K562 (cell line): ENCODE measurements at regions not wholly inside any gene's neighbourhood (a gene's known extent, or its start where the extent isn't known, plus 50 kb on each side); places are given as distances from the start of the nearest gene placed in this dataset.

ENCODE experiments used
- ATAC-seq: fragments of 200-7000 bp; cut with Tn5 transposase; 3 replicates; pipeline ENCODE4 v1.9.1; 2020; ENCODE audit warnings: moderate library complexity
- BruUV-seq: library from RNA; stranded (reverse); fragments of 400-500 nt; replicated peaks from 2 replicates; lab custom pipeline; 2021; lab: Mats Ljungman, UMichigan
- CTCF ChIA-PET: fragments of 300-600 bp; formaldehyde crosslinking; extraction: SDS; loops from one replicate; lab custom pipeline; 2021; ENCODE audit warnings: low intra/inter-chr PET ratio; lab: Yijun Ruan, JAX
- POLR2A ChIA-PET: fragments of 300-600, 350-650 bp; sonication (Branson Sonifier 250); formaldehyde crosslinking; extraction: SDS; loops from one replicate; lab custom pipeline; 2021; ENCODE audit warnings: antibody characterized with exemption, inconsistent platforms; lab: Yijun Ruan, JAX
- DNase-seq, 4 experiments: peaks; one replicate each; pipeline versions ENCODE4 v3.0.0 to v3.0.0-alpha.2; 2011 to 2018; ENCODE audit warnings: low spot score in 3 of 4, mixed read lengths in 3 of 4; ENCODE audit errors: extremely low read depth in 1 of 4
- FAIRE-seq: peaks from 2 replicates; lab custom pipeline; 2011; peaks lifted over from hg19 to GRCh38; lab: Jason Lieb, UNC
- H2AFZ ChIP-seq: 2 replicates; pipeline ENCODE4 v1.6.0; 2011; ENCODE audit warnings: low read depth, low read length, control low read depth, inconsistent platforms
- H3K27ac ChIP-seq: fragments of 200-600 bp; 3 replicates; pipeline ENCODE4 v1.8.0; 2011; ENCODE audit warnings: low read depth, mild to moderate bottlenecking, control low read depth, inconsistent platforms, low read length, moderate library complexity, mixed read lengths; ENCODE audit errors: extremely low read depth
- H3K27me3 ChIP-seq, 2 experiments: fragments of 300-600 bp in 1 of 2; 2 replicates in 1 of 2; 3 replicates in 1 of 2; pipeline versions ENCODE4 v1.6.0 to v1.8.0; 2011; ENCODE audit warnings: inconsistent platforms in 2 of 2, low read length in 2 of 2, mild to moderate bottlenecking in 1 of 2, mixed read lengths in 1 of 2, moderate library complexity in 1 of 2; ENCODE audit not compliant: control insufficient read depth in 2 of 2, insufficient read depth in 2 of 2
- H3K36me3 ChIP-seq: fragments of 300-600 bp; 3 replicates; pipeline ENCODE4 v1.8.0; 2011; ENCODE audit warnings: mild to moderate bottlenecking, low read length, inconsistent platforms; ENCODE audit not compliant: control insufficient read depth, insufficient read depth
- H3K4me1 ChIP-seq, 2 experiments: fragments of 200-600 bp in 1 of 2; replicated peaks in 1 of 2; 2 replicates in 1 of 2; 3 replicates in 1 of 2; pipeline versions ENCODE4 v1.5.1 to v1.8.0; 2011; ENCODE audit warnings: inconsistent platforms in 2 of 2, low read length in 2 of 2, mild to moderate bottlenecking in 1 of 2, mixed read lengths in 1 of 2, moderate library complexity in 1 of 2; ENCODE audit not compliant: control insufficient read depth in 2 of 2, insufficient read depth in 2 of 2
- H3K4me2 ChIP-seq: 2 replicates; pipeline ENCODE4 v1.6.1; 2011; ENCODE audit warnings: low read length, control low read depth, inconsistent platforms, mixed read lengths; ENCODE audit not compliant: insufficient read depth
- H3K4me3 ChIP-seq: fragments of 200-600 bp; sonication (generic), shearing (Covaris generic); 2 replicates; pipeline ENCODE4 v1.5.1; 2016; ENCODE audit warnings: control low read depth, inconsistent platforms
- H3K79me2 ChIP-seq: fragments of 200-600 bp; 3 replicates; pipeline ENCODE4 v1.8.0; 2011; ENCODE audit warnings: low read length, inconsistent platforms; ENCODE audit not compliant: control insufficient read depth, insufficient read depth
- H3K9ac ChIP-seq, 2 experiments: 2 replicates each; pipeline versions ENCODE4 v1.6.0 to v1.6.1; 2011; ENCODE audit warnings: low read depth in 2 of 2, low read length in 2 of 2, control low read depth in 1 of 2, inconsistent platforms in 1 of 2, mild to moderate bottlenecking in 1 of 2, mixed read lengths in 1 of 2; ENCODE audit not compliant: insufficient read depth in 1 of 2
- H3K9me1 ChIP-seq: one replicate; pipeline ENCODE4 v1.6.0; 2011; ENCODE audit warnings: inconsistent platforms, mild to moderate bottlenecking, low read length, moderate library complexity; ENCODE audit not compliant: control insufficient read depth, insufficient read depth
- H3K9me3 ChIP-seq: replicated peaks from 2 replicates; pipeline ENCODE4 v1.5.1; 2011; ENCODE audit warnings: low read depth, low read length, inconsistent platforms; ENCODE audit not compliant: control insufficient read depth, insufficient read depth
- H4K20me1 ChIP-seq: replicated peaks from 2 replicates; pipeline ENCODE4 v1.6.1; 2011; ENCODE audit warnings: low read length, inconsistent platforms, mixed read lengths; ENCODE audit not compliant: control insufficient read depth, insufficient read depth
- CTBP1 ChIP-seq: fragments of 450-650 bp; IDR thresholded peaks from 2 replicates; pipeline ENCODE4 v1.6.1; 2016; ENCODE audit warnings: borderline replicate concordance
- E2F3 ChIP-seq: fragments of 250-450 bp; sonication (Bioruptor Pico); IDR thresholded peaks from 2 replicates; pipeline ENCODE4 v1.4.0; 2020; ENCODE audit warnings: mild to moderate bottlenecking
- HEY1 ChIP-seq: fragments of 250-450 bp; sonication (Bioruptor Pico); IDR thresholded peaks from 2 replicates; pipeline ENCODE4 v1.5.0; 2020; ENCODE audit warnings: mild to moderate bottlenecking, moderate library complexity, borderline replicate concordance
- KAT2B ChIP-seq: IDR thresholded peaks from one replicate; pipeline ENCODE4 v1.6.1; 2012; ENCODE audit warnings: low read depth, mild to moderate bottlenecking, control low read depth, inconsistent platforms, low read length, moderate library complexity
- RFX7 ChIP-seq: fragments of 250-450 bp; sonication (Bioruptor Pico); IDR thresholded peaks from 2 replicates; pipeline ENCODE4 v1.5.1; 2021; ENCODE audit warnings: mild to moderate bottlenecking
- SRF ChIP-seq, 2 experiments: fragments of 250-450, 450-650 bp in 1 of 2; sonication (Bioruptor Pico) in 1 of 2; sonication (generic) in 1 of 2; formaldehyde crosslinking; IDR thresholded peaks; 2 replicates each; pipeline versions ENCODE4 v1.5.0 to v1.5.1; 2020 to 2022; ENCODE audit warnings: mild to moderate bottlenecking in 1 of 2, missing genetic modification reagents in 1 of 2
- XRCC3 ChIP-seq: fragments of 450-650 bp; IDR thresholded peaks from 2 replicates; pipeline ENCODE4 v1.6.1; 2017; ENCODE audit warnings: mild to moderate bottlenecking, moderate library complexity
- ZZZ3 ChIP-seq: fragments of 450-650 bp; IDR thresholded peaks from 2 replicates; pipeline ENCODE4 v1.6.1; 2016; ENCODE audit warnings: antibody characterized with exemption, mild to moderate bottlenecking, moderate library complexity
- WGBS: fragments of 100-300 bp; shearing (Covaris generic); methylation state at CpG from one replicate; pipeline ENCODE4 v1.1.6; 2016; ENCODE audit warnings: low coverage, mixed read lengths; ENCODE audit not compliant: insufficient coverage; ENCODE audit errors: missing lambda C conversion rate; 5-methylcytosine and 5-hydroxymethylcytosine counted together
- in situ Hi-C: fragments of 300-500 bp; cut with MboI; formaldehyde crosslinking; loops from 4 replicates; pipeline ENCODE4 v1.15.0; 2018; ENCODE audit warnings: inconsistent platforms, mixed read lengths
- intact Hi-C: fragments of 100-400 bp; cut with micrococcal nuclease; formaldehyde crosslinking; loops from 2 replicates; pipeline ENCODE4 v1.14.2; 2022
- TF ChIP-seq, protein P1 (sequence below): fragments of 450-650 bp; IDR thresholded peaks from 2 replicates; pipeline ENCODE4 v1.6.1; 2016; ENCODE audit warnings: mild to moderate bottlenecking
- TF ChIP-seq, protein P2 (sequence below): sonication (generic); formaldehyde crosslinking; IDR thresholded peaks from 2 replicates; pipeline ENCODE4 v1.8.0; 2022; ENCODE audit warnings: missing genetic modification reagents, mild to moderate bottlenecking, moderate library complexity, borderline replicate concordance

DNA sequence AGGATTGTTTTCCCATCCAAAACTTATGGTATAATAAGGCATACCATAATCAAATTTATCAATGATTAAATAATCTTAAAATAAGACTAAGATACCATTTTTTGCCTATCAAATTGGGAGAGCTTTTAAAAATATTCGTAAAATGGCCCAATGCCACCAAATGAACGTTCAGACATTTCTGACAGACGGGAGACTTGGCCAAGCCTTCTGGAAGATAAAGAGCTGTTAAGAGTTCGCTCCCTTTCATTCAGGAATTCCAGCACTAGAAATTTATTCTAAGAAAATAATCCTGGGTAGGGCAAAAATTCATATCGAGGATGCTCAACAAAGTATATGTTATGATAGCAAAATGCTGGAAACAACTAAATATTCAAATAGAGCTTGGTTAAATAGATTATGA is 85.6 kb upstream of the NEO1 start (continued):
- TF ChIP-seq, protein P1, sequence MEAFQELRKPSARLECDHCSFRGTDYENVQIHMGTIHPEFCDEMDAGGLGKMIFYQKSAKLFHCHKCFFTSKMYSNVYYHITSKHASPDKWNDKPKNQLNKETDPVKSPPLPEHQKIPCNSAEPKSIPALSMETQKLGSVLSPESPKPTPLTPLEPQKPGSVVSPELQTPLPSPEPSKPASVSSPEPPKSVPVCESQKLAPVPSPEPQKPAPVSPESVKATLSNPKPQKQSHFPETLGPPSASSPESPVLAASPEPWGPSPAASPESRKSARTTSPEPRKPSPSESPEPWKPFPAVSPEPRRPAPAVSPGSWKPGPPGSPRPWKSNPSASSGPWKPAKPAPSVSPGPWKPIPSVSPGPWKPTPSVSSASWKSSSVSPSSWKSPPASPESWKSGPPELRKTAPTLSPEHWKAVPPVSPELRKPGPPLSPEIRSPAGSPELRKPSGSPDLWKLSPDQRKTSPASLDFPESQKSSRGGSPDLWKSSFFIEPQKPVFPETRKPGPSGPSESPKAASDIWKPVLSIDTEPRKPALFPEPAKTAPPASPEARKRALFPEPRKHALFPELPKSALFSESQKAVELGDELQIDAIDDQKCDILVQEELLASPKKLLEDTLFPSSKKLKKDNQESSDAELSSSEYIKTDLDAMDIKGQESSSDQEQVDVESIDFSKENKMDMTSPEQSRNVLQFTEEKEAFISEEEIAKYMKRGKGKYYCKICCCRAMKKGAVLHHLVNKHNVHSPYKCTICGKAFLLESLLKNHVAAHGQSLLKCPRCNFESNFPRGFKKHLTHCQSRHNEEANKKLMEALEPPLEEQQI: no peak
- TF ChIP-seq, all 486 proteins: peak for 0

DNA sequence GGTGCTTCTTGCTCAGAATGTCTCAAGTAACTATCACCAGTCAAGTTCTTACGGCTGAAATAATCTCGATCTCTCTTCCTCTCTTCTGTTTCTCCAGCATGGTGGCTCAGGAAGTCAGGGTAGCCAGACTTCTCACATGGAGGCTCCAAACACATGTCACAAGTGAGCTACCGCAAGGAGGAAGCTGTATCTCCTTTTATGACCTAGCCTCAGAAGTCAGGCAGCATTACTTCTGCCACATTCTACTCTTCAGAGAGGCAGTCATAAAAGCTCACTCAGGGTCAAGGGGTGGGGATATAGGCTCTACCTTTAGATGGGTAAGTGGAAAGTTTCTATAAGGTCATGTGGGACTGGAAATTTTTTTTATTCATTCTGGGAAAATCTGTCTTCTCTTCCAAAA is 86.6 kb upstream of the NEO1 start:
- 0% methylated on average over 3 of the region's 3 CpGs for WGBS
- Histone ChIP-seq H3K27me3 (no peaks in the 10 kb centered on the region), H3K9me3 (no peaks in the 10 kb centered on the region), H4K20me1 (no peaks in the 10 kb centered on the region), H3K9ac (no peak overlapping the region), H3K4me2 (no peak overlapping the region), H3K36me3 (no peaks in the 10 kb centered on the region), H3K4me3 (no peak overlapping the region), H3K9me1 (no peaks in the 10 kb centered on the region), H3K4me1 (no peaks in the 10 kb centered on the region), H3K27ac (no peak overlapping the region), H2AFZ (no peak overlapping the region), H3K79me2 (no peaks in the 10 kb centered on the region)
- DNase-seq (no peak), FAIRE-seq (no peak), ATAC-seq (no peak)
- POLR2A ChIA-PET: interaction anchor here (0.5 kb wide), 1 partner anchor 19 kb away, joined by 3 read pairs; no protein-coding TSS in a partner anchor
- BruUV-seq: no TSS peak
- TF ChIP-seq CTBP1 (no peak), KAT2B (no peak), E2F3 (CRISPR knock-in tag) (no peak), XRCC3 (no peak), ZZZ3 (no peak), HEY1 (CRISPR knock-in tag) (no peak), RFX7 (CRISPR knock-in tag) (no peak), SRF (CRISPR knock-in tag; IDR thresholded peaks at IDR 0.05) (no peak)
- TF ChIP-seq, protein P2, sequence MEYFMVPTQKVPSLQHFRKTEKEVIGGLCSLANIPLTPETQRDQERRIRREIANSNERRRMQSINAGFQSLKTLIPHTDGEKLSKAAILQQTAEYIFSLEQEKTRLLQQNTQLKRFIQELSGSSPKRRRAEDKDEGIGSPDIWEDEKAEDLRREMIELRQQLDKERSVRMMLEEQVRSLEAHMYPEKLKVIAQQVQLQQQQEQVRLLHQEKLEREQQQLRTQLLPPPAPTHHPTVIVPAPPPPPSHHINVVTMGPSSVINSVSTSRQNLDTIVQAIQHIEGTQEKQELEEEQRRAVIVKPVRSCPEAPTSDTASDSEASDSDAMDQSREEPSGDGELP (CRISPR knock-in tag): no peak
- CTCF ChIA-PET: no interaction called here
- intact Hi-C loops (no loop called here), in situ Hi-C loops (no loop called here)
